HL-60 (cell line): ENCODE measurements at regions not wholly inside any gene's neighbourhood (a gene's known extent, or its start where the extent isn't known, plus 50 kb on each side); places are given as distances from the start of the nearest gene placed in this dataset.

Experiments
- DNase-seq, 2 experiments: peaks; one replicate each; pipeline ENCODE4 v3.0.0-alpha.2; 2010 to 2020; ENCODE audit warnings: low read depth in 1 of 2, low spot score in 1 of 2
- H3K27ac ChIP-seq: fragments of 250-450 bp; sonication (Bioruptor Pico); replicated peaks from 2 replicates; pipeline ENCODE4 v1.5.1; 2020; ENCODE audit warnings: mild to moderate bottlenecking, moderate library complexity
- H3K27me3 ChIP-seq: fragments of 250-450 bp; sonication (Bioruptor Pico); 2 replicates; pipeline ENCODE4 v1.5.1; 2021; ENCODE audit warnings: mild to moderate bottlenecking, moderate library complexity; ENCODE audit not compliant: insufficient read depth, poor library complexity, severe bottlenecking
- H3K4me3 ChIP-seq: replicated peaks from 2 replicates; pipeline ENCODE4 v1.5.1; 2011; ENCODE audit warnings: mild to moderate bottlenecking, control low read depth, low read length; ENCODE audit not compliant: insufficient read depth
- GABPA ChIP-seq: IDR thresholded peaks from 2 replicates; pipeline ENCODE4 v1.6.1; 2012; ENCODE audit warnings: low read depth
- POLR2AphosphoS5 ChIP-seq: IDR thresholded peaks from 2 replicates; pipeline ENCODE4 v1.6.1; 2012; ENCODE audit warnings: low read depth
- SPI1 ChIP-seq: IDR thresholded peaks from 2 replicates; pipeline ENCODE4 v1.6.1; 2012; ENCODE audit warnings: low read depth, mild to moderate bottlenecking, borderline replicate concordance
- TF ChIP-seq, protein P1 (sequence below): IDR thresholded peaks from 2 replicates; pipeline ENCODE4 v1.6.1; 2012; ENCODE audit warnings: low read depth; ENCODE audit not compliant: insufficient replicate concordance
- TF ChIP-seq, protein P2 (sequence below): IDR thresholded peaks from one replicate; pipeline ENCODE4 v1.5.1; 2011; ENCODE audit warnings: low read length, control low read depth, inconsistent platforms; ENCODE audit not compliant: insufficient read depth

GRCh38 chr16:73921295-73921694, 375.3 kb upstream of the PSMD7 start:
- H3K27me3 ChIP-seq = no peaks in the 10 kb centered on the region
- DNase-seq = no peak
- no peak for TF ChIP-seq POLR2AphosphoS5
- TF ChIP-seq SPI1 = no peak
- no peak for TF ChIP-seq GABPA
- no peak overlapping the region for H3K27ac ChIP-seq
- H3K4me3 ChIP-seq = no peak overlapping the region

DNA sequence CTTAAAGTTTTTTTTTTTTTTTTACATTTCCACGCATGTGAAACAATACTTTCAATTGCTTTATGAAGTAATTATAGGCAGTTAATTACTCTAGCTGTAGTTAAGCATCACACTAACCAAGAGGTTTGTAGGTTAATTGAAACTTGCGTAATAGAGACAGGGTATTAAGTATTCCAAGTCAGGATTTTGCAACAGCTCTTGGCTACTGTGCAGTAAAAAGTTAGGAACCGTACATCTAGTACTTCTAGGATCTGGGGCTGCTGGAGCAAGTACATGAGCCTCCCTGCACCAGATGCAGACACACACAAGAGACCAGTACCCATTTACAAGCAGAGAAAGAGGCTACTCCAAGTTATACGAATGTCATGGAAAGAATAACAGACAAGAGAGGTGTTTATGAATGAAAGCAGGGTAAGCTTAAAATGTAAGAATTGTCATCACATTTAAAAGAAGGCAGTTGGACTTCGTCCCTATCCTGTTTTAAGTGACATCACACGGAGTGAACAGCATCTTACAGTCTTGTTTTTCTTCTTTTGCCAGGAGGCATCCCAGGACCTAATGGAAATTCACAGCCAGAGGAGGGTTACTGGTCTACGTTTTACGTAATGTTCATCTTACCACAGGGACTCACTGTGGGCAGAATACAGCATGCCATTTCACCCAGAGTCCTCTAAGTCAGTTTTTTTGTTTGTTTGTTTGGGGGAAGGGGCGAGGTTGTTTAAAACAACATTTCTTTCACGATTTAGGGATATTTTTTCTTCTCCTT, 379.6 kb upstream of the PSMD7 start:
- Histone ChIP-seq H3K27ac (no peak overlapping the region), H3K27me3 (no peaks in the 10 kb centered on the region), H3K4me3 (no peak overlapping the region)
- DNase-seq = no peak
- no peak for TF ChIP-seq SPI1
- no peak for TF ChIP-seq GABPA
- TF ChIP-seq, protein P1, sequence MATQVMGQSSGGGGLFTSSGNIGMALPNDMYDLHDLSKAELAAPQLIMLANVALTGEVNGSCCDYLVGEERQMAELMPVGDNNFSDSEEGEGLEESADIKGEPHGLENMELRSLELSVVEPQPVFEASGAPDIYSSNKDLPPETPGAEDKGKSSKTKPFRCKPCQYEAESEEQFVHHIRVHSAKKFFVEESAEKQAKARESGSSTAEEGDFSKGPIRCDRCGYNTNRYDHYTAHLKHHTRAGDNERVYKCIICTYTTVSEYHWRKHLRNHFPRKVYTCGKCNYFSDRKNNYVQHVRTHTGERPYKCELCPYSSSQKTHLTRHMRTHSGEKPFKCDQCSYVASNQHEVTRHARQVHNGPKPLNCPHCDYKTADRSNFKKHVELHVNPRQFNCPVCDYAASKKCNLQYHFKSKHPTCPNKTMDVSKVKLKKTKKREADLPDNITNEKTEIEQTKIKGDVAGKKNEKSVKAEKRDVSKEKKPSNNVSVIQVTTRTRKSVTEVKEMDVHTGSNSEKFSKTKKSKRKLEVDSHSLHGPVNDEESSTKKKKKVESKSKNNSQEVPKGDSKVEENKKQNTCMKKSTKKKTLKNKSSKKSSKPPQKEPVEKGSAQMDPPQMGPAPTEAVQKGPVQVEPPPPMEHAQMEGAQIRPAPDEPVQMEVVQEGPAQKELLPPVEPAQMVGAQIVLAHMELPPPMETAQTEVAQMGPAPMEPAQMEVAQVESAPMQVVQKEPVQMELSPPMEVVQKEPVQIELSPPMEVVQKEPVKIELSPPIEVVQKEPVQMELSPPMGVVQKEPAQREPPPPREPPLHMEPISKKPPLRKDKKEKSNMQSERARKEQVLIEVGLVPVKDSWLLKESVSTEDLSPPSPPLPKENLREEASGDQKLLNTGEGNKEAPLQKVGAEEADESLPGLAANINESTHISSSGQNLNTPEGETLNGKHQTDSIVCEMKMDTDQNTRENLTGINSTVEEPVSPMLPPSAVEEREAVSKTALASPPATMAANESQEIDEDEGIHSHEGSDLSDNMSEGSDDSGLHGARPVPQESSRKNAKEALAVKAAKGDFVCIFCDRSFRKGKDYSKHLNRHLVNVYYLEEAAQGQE = no peak
- TF ChIP-seq POLR2AphosphoS5 = no peak
- TF ChIP-seq, protein P2, sequence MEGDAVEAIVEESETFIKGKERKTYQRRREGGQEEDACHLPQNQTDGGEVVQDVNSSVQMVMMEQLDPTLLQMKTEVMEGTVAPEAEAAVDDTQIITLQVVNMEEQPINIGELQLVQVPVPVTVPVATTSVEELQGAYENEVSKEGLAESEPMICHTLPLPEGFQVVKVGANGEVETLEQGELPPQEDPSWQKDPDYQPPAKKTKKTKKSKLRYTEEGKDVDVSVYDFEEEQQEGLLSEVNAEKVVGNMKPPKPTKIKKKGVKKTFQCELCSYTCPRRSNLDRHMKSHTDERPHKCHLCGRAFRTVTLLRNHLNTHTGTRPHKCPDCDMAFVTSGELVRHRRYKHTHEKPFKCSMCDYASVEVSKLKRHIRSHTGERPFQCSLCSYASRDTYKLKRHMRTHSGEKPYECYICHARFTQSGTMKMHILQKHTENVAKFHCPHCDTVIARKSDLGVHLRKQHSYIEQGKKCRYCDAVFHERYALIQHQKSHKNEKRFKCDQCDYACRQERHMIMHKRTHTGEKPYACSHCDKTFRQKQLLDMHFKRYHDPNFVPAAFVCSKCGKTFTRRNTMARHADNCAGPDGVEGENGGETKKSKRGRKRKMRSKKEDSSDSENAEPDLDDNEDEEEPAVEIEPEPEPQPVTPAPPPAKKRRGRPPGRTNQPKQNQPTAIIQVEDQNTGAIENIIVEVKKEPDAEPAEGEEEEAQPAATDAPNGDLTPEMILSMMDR = no peak

- H3K27me3 ChIP-seq = no peaks in the 10 kb centered on the region
- TF ChIP-seq, protein P1 = no peak
- TF ChIP-seq, protein P2 = no peak
- TF ChIP-seq GABPA = no peak
- TF ChIP-seq POLR2AphosphoS5 = no peak
- TF ChIP-seq SPI1 = no peak
- no peak overlapping the region for H3K4me3 ChIP-seq
- no peak for DNase-seq
- no peak overlapping the region for H3K27ac ChIP-seq
These were observed 380.7 kb upstream of the PSMD7 start for GRCh38 chr16:73915935-73916334.

GRCh38 chr16:73915140-73915539, 381.5 kb upstream of the PSMD7 start:
- no peak for TF ChIP-seq POLR2AphosphoS5
- TF ChIP-seq, protein P2 = no peak
- TF ChIP-seq GABPA = no peak
- no peak for TF ChIP-seq SPI1
- TF ChIP-seq, protein P1 = no peak
- H3K4me3 ChIP-seq = no peak overlapping the region

More at GRCh38 chr16:73915140-73915539, 381.5 kb upstream of the PSMD7 start:
- H3K27ac ChIP-seq = no peak overlapping the region
- peaks cover 5% of the 10 kb centered on the region for H3K27me3 ChIP-seq
- no peak for DNase-seq
